ENCODE measurements at regions not wholly inside any gene's neighbourhood (a gene's known extent, or its start where the extent isn't known, plus 50 kb on each side); places are given as distances from the start of the nearest gene placed in this dataset.
"Not testable (repeated sequence)": the region's sequence is repeated elsewhere in the genome, so short reads cannot be mapped to it uniquely, and the experiment has no call there.

- peak; percentile 4 for DNase-seq (ENCODE audit: low read depth)
These were observed 1189.0 kb upstream of the FLRT2 start for GRCh38 chr14:84340938-84341337.

- not testable (repeated sequence) for DNase-seq (ENCODE audit: low read depth)
These were observed 1188.1 kb upstream of the FLRT2 start for GRCh38 chr14:84341867-84342266.

- peak; percentile 19 for DNase-seq (ENCODE audit: low read depth)
These were observed 1186.3 kb upstream of the FLRT2 start for GRCh38 chr14:84343656-84344055.

GRCh38 chr14:84351646-84352045 is 1178.3 kb upstream of the FLRT2 start:
- DNase-seq (ENCODE audit: low read depth) = no peak

GRCh38 chr14:84361476-84361875 is 1168.5 kb upstream of the FLRT2 start:
- no peak for DNase-seq (ENCODE audit: low read depth)

- DNase-seq (ENCODE audit: low read depth) = no peak
These were observed 1154.7 kb upstream of the FLRT2 start for GRCh38 chr14:84375235-84375634.

- DNase-seq (ENCODE audit: low read depth) = no peak
These were observed 1139.9 kb upstream of the FLRT2 start for GRCh38 chr14:84390010-84390409.

- no peak for DNase-seq (ENCODE audit: low read depth)
These were observed 1132.3 kb upstream of the FLRT2 start for GRCh38 chr14:84397631-84398030.

GRCh38 chr14:84399296-84399910 is 1130.5 kb upstream of the FLRT2 start:
- DNase-seq (ENCODE audit: low read depth) = no peak

GRCh38 chr14:84401631-84402030 is 1128.3 kb upstream of the FLRT2 start:
- no peak for DNase-seq (ENCODE audit: low read depth)

GRCh38 chr14:84403585-84403984 is 1126.4 kb upstream of the FLRT2 start:
- no peak for DNase-seq (ENCODE audit: low read depth)

- DNase-seq (ENCODE audit: low read depth) = no peak
These were observed 1125.7 kb upstream of the FLRT2 start for GRCh38 chr14:84404246-84404645.

GRCh38 chr14:84409435-84409834 is 1120.5 kb upstream of the FLRT2 start:
- DNase-seq (ENCODE audit: low read depth) = no peak

GRCh38 chr14:84410344-84410743 is 1119.6 kb upstream of the FLRT2 start:
- DNase-seq (ENCODE audit: low read depth) = no peak

- DNase-seq (ENCODE audit: low read depth) = no peak
These were observed 1109.7 kb upstream of the FLRT2 start for GRCh38 chr14:84420221-84420620.

GRCh38 chr14:84421621-84422020 is 1108.3 kb upstream of the FLRT2 start:
- DNase-seq (ENCODE audit: low read depth) = no peak

GRCh38 chr14:84425968-84426367 is 1104.0 kb upstream of the FLRT2 start:
- no peak for DNase-seq (ENCODE audit: low read depth)

GRCh38 chr14:84432676-84433075 is 1097.3 kb upstream of the FLRT2 start:
- DNase-seq (ENCODE audit: low read depth) = no peak

- DNase-seq (ENCODE audit: low read depth) = no peak
These were observed 1096.0 kb upstream of the FLRT2 start for GRCh38 chr14:84433961-84434360.

- DNase-seq (ENCODE audit: low read depth) = no peak
These were observed 1094.1 kb upstream of the FLRT2 start for GRCh38 chr14:84435820-84436324.

GRCh38 chr14:84436528-84436927 is 1093.4 kb upstream of the FLRT2 start:
- DNase-seq (ENCODE audit: low read depth) = no peak

- DNase-seq (ENCODE audit: low read depth) = no peak
These were observed 1087.4 kb upstream of the FLRT2 start for GRCh38 chr14:84442521-84442920.

- no peak for DNase-seq (ENCODE audit: low read depth)
These were observed 1084.5 kb upstream of the FLRT2 start for GRCh38 chr14:84445486-84445885.

- DNase-seq (ENCODE audit: low read depth) = no peak
These were observed 1083.7 kb upstream of the FLRT2 start for GRCh38 chr14:84446250-84446649.

Data from myocyte (in vitro differentiated cells).